ENCODE measurements at regions not wholly inside any gene's neighbourhood (a gene's known extent, or its start where the extent isn't known, plus 50 kb on each side); places are given as distances from the start of the nearest gene placed in this dataset.
A peak's percentile ranks its signal among the peaks of the same experiment; 100 is the strongest.
"Not testable (repeated sequence)": the region's sequence is repeated elsewhere in the genome, so short reads cannot be mapped to it uniquely, and the experiment has no call there.

DNA sequence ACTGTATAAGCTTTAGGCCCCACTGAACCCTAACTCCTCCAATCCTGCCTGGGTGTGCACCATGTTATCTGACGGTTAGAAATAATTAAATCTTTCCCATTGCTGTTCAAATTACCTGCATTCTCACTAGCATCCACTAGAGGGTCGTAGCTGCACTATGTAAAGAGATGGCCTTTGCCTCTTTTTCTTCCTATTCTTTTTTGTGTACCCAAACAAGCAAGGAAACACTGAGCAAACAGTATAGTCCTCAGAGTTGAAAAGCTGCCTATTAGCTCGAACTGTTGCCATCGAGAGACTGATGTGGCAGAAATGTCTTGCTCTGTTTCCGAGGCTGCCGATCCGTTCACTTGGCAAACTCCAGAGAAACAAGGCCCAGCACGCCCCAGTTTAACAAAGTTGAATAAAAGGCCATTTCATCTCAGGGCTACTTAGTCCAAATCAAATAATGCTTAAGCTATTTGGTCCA is 163.8 kb upstream of the TRPM3 start:
- no peaks in the 10 kb centered on the region for H3K27me3 ChIP-seq (ENCODE audit: control insufficient read depth, insufficient read depth, low read length)
- no peaks in the 10 kb centered on the region for H3K9me3 ChIP-seq (ENCODE audit: control insufficient read depth, insufficient read depth, low read length)
- H3K27ac ChIP-seq (ENCODE audit: low read depth, low read length): no peak overlapping the region
- DNase-seq (ENCODE audit: low read depth, low spot score): peak; percentile 33
- TF ChIP-seq, protein P1, sequence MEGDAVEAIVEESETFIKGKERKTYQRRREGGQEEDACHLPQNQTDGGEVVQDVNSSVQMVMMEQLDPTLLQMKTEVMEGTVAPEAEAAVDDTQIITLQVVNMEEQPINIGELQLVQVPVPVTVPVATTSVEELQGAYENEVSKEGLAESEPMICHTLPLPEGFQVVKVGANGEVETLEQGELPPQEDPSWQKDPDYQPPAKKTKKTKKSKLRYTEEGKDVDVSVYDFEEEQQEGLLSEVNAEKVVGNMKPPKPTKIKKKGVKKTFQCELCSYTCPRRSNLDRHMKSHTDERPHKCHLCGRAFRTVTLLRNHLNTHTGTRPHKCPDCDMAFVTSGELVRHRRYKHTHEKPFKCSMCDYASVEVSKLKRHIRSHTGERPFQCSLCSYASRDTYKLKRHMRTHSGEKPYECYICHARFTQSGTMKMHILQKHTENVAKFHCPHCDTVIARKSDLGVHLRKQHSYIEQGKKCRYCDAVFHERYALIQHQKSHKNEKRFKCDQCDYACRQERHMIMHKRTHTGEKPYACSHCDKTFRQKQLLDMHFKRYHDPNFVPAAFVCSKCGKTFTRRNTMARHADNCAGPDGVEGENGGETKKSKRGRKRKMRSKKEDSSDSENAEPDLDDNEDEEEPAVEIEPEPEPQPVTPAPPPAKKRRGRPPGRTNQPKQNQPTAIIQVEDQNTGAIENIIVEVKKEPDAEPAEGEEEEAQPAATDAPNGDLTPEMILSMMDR (IDR thresholded peaks at IDR 0.05; ENCODE audit: low read depth, low read length): peak; percentile 92
- ChIA-PET POLR2A (no interaction called here), CTCF (interaction anchor here (0.5 to 4.0 kb wide), 36 partner anchors 9 to 1872 kb away, joined by 3 to 60 read pairs (median 4); no protein-coding TSS in a partner anchor)
- H3K4me3 ChIP-seq (ENCODE audit: low read depth, low read length): no peak overlapping the region

DNA sequence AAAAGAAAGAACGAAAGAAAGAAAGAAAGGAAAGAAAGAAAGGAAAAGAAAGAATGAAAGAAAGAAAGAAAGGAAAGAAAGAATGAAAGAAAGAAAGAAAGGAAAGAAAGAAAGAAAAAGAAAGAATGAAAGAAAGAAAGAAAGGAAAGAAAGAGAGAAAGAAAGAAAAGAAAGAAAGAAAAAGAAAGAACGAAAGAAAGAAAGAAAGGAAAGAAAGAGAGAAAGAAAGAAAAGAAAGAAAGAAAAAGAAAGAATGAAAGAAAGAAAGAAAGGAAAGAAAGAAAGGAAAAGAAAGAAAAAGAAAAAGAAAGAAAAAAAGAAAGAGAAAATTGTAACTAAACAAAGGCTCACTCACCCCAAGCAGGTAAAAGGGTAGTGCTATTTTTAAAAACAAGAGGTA is 160.7 kb upstream of the TRPM3 start:
- CTCF ChIA-PET; H3K9me3 ChIP-seq (ENCODE audit: control insufficient read depth, insufficient read depth, low read length); DNase-seq (ENCODE audit: low read depth, low spot score); H3K4me3 ChIP-seq (ENCODE audit: low read depth, low read length); H3K27me3 ChIP-seq (ENCODE audit: control insufficient read depth, insufficient read depth, low read length); H3K27ac ChIP-seq (ENCODE audit: low read depth, low read length); POLR2A ChIA-PET: not testable (repeated sequence)

DNA sequence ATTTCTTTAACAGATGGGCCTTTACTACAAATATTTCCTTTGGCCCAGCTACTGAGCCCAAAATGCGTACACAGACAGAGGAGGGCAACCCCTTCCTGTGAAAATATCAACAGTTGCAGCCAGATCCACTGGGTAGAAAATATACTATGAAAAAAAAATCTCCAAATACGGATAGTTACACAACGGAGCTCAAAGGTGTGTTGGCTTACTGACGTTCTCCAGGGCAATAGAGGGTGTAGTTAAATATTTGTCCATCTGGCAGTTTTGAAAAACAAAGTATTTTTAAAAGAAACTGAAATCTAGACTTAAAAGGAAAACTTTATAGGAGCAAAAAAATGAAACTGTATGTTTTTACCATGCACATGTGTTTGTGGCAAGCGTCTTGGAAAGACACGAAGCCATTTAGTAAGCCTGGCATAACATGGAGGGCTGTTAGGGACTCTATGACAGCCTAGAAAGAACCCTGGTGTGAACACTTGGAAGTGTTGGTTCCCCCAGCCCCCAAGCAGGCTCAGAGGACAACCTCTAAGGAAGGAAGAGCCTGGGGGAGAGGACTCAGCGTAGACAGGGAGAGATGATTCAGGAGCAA is 157.8 kb upstream of the TRPM3 start:
- Histone ChIP-seq H3K27me3 (ENCODE audit: control insufficient read depth, insufficient read depth, low read length) (no peaks in the 10 kb centered on the region), H3K4me3 (ENCODE audit: low read depth, low read length) (no peak overlapping the region), H3K9me3 (ENCODE audit: control insufficient read depth, insufficient read depth, low read length) (no peaks in the 10 kb centered on the region), H3K27ac (ENCODE audit: low read depth, low read length) (no peak overlapping the region)
- DNase-seq (ENCODE audit: low read depth, low spot score): no peak
- TF ChIP-seq, protein P1 (IDR thresholded peaks at IDR 0.05; ENCODE audit: low read depth, low read length): no peak
- CTCF ChIA-PET: interaction anchor here (1.2 kb wide), 1 partner anchor 528 kb away, joined by 3 read pairs; no protein-coding TSS in a partner anchor
- POLR2A ChIA-PET: no interaction called here

DNA sequence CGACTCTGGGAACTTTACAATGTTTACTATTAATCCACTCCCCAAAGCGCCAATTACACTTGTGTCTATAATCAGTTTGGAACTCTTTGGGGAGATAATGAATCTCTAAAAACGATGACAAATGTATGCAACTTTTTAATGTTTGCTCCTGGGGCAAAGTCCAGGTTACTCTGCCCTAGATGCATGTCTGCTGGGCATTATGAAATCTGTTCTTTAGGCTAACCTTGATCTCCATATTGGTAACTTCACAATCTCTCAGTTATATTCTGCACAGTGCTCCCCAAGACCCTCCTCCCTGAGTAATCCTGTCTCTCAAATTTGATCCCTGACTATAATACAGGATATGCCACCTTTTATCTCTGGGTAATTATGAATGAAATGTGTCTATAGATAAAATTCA is 152.2 kb upstream of the TRPM3 start:
- POLR2A ChIA-PET: no interaction called here
- CTCF ChIA-PET: interaction anchor here (1.3 kb wide), 1 partner anchor 12 kb away, joined by 4 read pairs; no protein-coding TSS in a partner anchor

DNA sequence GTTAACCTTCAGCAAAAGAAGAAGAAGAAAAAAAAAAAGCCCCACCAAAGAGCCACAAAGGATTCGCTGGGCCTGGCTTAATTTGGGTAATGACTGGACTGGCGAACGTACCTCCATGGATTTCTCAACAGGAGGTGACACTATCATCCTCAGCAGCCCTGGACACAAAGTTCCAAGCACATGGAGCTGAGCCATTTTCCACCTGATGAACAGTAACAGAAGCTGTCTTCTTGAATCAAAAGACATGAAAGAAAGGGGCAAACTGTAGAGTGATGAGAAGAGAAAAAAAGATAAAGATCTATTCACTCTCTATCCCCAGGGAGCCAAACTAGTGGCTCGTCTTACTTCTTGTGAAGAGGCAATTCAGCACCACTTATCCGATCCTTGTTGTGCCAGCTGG is 150.2 kb upstream of the TRPM3 start:
- Histone ChIP-seq H3K27me3 (ENCODE audit: control insufficient read depth, insufficient read depth, low read length) (no peaks in the 10 kb centered on the region), H3K27ac (ENCODE audit: low read depth, low read length) (no peak overlapping the region), H3K9me3 (ENCODE audit: control insufficient read depth, insufficient read depth, low read length) (no peaks in the 10 kb centered on the region), H3K4me3 (ENCODE audit: low read depth, low read length) (no peak overlapping the region)
- ChIA-PET POLR2A (no interaction called here), CTCF (interaction anchor here (0.7 to 2.4 kb wide), 2 partner anchors 13 to 364 kb away, joined by 3 to 12 read pairs; no protein-coding TSS in a partner anchor)
- no peak for DNase-seq (ENCODE audit: low read depth, low spot score)
- TF ChIP-seq, protein P1 (IDR thresholded peaks at IDR 0.05; ENCODE audit: low read depth, low read length): no peak

More for the DNA sequence above, 152.2 kb upstream of the TRPM3 start:
- Histone ChIP-seq H3K4me3 (ENCODE audit: low read depth, low read length) (no peak overlapping the region), H3K27ac (ENCODE audit: low read depth, low read length) (no peak overlapping the region), H3K27me3 (ENCODE audit: control insufficient read depth, insufficient read depth, low read length) (no peaks in the 10 kb centered on the region), H3K9me3 (ENCODE audit: control insufficient read depth, insufficient read depth, low read length) (no peaks in the 10 kb centered on the region)
- TF ChIP-seq, protein P1 (IDR thresholded peaks at IDR 0.05; ENCODE audit: low read depth, low read length): no peak
- no peak for DNase-seq (ENCODE audit: low read depth, low spot score)
